Kidney capillary endothelial cell (primary cell): ENCODE measurements at regions not wholly inside any gene's neighbourhood (a gene's known extent, or its start where the extent isn't known, plus 50 kb on each side); places are given as distances from the start of the nearest gene placed in this dataset.
"Not testable (repeated sequence)": the region's sequence is repeated elsewhere in the genome, so short reads cannot be mapped to it uniquely, and the experiment has no call there.

Experiments
- DNase-seq: peaks from one replicate; pipeline ENCODE4 v3.0.0-alpha.2; 2018; ENCODE audit warnings: low spot score

DNA sequence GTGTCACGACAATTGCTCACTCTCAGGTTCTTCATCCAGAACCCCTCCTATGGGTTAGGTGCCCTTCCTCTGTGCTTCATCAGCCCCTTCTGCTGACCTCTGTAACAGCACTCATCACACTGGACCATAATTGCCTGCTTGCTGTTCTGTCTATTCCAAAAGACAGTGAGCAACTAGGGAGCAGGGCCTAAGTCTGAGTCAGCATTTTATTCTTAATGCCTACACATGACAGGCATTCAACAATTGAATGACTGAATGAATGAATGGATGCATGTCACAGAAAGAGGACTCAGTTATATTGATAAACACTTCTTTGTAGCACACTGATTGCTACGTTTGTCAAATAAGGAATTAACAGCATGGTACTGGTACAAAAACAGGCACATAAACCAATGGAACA lies 317.0 kb downstream of the ZIC3 start:
- DNase-seq, result no peak

DNA sequence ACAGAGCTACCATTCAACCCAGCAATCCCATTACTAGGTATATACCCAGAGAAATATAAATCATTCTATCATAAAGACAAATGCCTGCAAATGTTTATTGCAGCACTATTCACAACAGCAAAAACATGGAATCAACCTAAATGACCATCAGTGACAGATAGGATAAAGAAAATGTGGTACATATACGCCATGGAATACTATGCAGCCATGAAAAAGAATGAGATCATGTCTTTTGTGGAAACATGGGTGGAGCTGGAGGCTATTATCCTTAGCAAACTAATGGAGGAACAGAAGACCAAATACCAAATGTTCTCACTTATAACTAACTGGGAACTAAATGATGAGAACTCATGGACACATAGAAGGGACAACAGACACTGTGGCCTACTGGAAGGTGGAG lies 318.9 kb downstream of the ZIC3 start:
- DNase-seq, result not testable (repeated sequence)

DNA sequence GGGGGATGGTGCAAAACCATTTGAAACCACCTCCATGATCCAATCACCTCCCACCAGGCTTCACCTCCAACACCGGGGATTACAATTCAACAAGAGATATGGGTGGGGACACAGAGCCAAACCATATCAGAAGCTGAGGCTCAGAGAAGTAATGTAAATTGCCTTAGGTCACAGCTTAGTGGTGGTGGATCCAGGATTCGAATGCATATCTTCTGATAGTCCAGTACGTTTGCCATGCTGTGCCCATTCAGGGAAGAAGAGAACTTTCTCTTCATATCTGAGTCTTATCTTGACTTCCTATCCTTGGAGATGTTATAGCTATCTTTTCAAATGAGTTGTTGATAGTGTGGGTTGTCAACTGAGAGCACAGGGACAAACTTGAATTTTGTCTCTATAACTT lies 325.5 kb downstream of the ZIC3 start:
- no peak for DNase-seq

DNA sequence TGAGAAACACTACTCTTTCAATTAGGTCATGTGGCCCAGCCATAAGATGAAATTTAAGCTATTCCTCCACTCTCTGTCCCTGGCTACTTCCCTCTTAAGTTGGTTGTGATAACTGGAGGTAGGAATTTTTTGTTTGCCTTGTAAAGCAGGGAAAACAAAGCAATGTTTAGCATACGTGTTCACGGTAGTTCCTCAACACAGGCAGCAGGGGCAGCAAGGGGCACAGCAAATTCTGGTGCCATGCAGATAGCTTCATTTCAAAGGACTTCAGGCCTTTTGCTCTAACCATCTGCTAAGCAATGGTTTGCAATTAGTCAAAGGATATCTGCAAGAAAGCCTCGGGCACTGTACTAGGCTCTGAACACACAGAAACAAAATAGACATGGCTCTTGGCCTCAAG lies 330.2 kb downstream of the ZIC3 start:
- no peak for DNase-seq

DNA sequence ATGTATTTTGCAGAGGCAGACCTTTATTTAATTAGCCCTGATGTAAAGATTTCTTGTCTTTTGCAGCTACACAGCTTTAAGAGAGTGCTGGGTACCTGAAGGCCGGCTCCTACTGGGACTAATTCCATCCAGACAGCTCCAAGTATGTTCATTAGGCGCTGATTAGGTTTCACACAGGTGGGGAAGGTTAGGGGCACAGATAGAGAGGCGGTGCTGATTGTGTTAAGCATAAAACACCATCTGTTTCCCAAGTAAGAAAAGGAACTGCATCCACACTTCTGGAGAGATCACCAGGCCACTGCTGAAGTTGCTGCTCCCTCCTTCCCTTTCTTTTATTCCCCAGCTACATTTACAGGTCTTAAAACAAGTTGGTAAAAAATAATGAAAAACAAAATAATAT lies 349.5 kb downstream of the ZIC3 start:
- DNase-seq, result no peak

DNA sequence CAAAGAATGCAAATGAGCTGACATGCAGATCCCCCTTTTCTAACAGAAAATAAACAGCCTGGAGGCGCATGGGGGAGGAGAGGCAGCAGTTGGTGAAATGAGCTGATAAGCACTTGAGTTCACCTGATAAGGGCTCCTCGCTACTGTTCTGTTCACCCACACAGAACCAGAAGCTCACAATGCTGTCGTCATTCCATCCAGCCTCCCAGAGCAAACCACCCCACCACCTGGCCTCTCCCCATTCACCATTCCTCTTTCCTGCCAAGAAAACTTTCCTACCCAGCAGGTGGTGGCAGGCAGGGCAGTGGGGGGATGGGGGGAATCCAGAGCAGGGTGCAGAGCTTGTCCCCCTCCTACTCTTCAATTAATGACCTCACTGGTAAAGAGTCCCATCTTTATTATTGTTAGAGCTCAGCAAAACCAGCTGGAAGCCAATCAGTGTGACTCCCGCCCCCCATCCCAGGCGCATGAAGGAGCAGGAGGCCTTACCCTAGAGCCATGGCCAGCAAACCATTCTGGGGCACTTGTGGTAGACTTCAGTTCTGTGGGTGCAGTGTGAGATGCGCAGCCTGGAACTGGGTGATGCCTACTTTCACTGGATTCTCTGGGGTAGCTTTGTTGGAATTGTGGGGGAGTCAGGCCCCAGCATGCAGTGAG lies 350.3 kb downstream of the ZIC3 start:
- DNase-seq, result no peak

DNA sequence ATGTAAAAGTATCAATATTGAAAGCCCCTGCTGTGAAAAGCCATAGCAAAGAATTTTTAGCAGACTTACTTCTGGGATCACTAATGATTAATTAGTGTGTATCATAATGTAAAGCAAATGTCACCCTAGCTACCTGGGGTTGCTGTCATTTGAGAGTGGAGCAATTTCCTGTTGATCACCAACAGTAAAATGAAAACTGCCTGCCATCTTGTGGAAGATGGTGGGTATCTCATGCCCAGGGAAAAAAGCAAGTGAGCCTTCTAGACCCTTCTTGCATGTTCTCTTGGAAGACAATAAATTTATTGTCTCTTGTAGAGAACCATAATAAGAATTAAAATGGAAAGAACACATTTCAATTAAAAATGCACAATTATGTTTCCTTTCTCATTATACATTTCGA lies 360.2 kb downstream of the ZIC3 start:
- DNase-seq, result no peak

DNA sequence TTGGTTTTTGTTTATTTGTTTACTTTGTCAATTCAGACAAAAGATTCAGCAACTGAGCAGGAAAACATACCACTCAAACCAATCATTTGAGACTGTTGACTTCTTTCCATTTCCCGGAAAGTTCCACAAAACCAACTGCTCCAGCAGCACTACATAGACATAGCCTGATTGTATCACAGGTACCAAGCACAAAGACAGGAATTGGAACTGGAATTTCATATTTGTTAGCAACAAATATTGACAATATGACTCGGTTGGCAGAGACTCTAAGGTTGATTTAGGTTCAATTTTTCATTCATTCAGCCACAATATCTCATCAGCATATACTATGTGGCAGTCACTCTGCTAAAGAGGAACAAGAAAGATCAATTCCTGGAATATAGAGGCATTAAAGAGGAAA lies 364.0 kb downstream of the ZIC3 start:
- DNase-seq, result no peak

DNA sequence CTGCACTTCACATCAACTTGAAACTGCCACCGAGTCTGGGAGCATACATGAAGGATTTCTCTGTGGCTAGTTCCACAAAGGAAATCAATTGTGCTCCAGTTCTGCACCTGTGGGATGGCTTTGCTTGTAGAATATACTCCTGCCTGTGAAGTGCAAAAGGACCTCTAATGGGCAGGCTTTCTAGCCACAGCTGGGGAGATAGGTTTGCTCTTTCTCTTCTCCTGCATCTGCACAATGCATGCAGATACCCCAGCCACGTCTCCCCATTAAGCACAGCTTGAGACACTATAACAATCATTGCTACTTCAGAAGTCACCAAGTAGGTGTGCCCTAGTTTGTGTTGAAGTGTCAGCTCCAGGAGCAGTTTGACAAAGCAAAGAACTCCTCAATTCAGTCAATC lies 364.6 kb downstream of the ZIC3 start:
- DNase-seq, result no peak

DNA sequence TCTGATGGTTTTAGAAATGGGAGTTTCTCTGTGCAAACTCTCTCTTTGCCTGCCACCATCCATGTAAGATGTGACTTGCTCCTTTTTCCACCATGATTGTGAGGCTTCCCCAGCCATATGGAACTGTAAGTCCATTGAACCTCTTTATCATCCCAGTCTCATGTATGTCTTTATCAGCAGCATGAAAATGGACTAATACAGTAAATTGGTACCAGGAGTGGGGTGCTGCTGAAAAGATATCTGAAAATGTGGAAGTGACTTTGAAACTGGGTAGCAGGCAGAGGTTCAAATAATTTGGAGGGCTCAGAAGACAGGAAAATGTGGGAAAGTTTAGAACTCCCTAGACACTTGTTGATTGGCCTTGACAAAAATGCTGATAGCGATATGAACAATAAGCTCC lies 368.3 kb downstream of the ZIC3 start:
- not testable (repeated sequence) for DNase-seq

DNA sequence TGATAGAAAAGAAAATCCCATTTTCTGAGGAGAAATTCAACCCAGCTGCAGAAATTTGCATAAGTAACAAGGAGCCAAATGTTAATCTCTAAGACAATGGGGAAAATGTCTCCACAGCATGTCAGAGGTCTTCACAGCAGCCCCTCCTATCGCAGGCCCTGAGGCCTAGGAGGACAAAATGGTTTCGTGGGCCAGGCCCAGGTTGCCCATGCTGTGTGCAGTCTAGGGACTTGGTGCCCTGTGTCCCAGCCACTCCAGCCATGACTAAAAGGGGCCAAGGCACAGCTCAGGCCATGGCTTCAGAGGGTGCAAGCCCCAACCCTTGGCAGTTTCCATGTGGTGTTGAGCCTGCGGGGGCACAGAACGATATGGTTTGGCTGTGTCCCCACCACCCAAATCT lies 369.0 kb downstream of the ZIC3 start:
- DNase-seq, result not testable (repeated sequence)

DNA sequence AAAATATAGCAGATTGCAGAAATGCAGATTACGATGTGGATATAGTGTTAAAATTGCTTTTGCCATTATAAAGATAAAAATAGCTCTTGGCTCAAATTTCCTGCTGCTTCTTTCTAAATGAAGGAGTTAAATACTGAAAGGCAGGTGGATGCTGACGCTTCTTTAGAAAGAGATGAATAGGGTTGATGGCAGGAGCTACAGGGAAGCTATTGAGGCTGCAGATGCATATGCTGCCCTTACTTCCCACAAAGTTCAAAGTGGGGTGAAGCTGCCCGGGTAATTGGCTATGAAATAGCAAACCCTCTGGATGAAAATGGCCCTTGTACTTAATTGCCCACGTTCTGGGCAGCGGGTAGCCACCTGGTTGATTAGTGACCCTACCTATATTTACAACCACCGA lies 379.5 kb downstream of the ZIC3 start:
- no peak for DNase-seq

DNA sequence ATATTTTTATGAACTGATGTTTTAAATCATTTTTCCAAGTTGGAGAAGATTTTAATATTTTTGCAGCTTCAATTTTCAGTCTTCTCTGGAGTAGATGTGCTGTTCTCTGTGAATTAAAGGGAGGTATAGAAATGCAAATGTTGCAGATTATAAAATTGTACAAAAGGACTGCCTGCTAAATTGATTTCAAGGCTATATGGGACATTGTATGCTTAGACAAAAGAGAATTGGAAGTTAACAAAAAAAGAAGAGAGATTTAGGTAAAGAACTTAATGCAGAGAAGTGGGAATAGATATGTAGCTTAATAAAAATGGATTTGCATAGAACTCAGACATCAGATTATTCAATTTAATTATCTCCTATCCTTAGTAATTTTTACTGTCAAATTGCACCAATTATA lies 403.3 kb downstream of the ZIC3 start:
- no peak for DNase-seq

DNA sequence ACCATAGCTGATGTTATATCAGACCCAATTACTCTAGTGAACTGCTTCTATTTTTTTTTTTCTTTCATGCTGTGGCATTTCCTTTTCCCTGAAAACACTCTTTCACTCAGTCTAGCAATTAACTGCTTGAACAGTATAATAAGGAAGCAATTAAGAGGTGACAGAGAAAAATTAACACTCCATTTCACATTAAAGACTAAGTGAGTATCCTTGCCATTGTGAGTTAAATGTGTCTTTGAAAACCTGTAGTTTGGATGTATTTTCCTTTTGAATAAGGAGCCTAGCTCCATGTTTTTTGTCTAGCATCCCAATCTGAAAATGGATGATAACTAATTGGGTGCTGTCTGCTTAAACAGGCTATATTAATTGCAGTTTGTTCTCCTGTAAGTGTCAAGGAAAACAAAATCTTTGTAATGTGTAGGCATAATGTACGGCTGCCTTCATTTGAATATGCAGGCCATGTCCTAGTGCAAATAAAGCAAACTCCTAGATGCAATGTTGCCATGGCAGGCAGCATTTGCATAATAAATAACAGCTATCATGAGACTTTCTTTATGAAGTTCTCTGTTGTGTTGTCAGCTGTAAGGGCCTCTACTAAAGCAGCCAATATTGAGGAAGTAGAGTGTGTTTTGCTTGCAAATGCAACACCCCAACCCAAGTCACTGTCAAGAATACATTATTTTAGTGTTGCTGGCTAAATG lies 416.7 kb downstream of the ZIC3 start:
- DNase-seq, result no peak

DNA sequence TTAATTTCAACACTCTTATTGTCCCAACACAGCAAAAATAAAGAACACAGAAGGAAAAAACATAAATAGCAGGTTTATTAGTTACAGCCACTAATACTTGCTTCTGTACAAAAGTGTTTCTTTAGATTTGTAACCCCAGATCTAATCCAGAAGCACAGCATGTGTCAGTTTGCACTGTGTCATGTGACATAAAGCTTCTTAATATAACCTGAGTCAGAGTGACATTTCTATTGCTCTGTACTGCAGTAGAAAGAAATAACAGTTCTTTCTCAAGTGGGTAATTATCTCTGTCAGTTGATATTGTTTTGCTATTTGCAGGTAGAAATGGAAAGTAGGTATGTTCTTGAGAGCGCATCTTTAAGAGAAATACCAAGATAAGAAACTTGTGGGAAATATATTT lies 422.5 kb downstream of the ZIC3 start:
- no peak for DNase-seq

DNA sequence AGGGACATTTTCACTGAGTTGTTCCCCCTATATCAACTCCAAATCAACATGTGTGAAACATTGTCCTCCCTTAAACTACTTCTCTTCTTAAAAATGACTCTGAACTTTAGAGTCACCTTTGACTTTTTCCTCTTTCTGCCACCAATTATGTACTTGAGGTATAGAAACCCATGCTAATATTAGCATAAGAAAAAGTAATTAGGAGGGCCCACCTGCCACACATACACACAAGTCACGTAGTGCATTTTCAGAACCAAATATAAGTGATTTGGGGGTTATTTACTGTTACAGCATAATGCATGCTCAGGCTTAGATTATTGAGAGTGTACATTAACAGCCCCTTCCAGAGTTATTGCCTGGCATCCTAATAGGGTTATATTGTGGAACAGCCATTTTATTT lies 432.7 kb downstream of the ZIC3 start:
- no peak for DNase-seq

DNA sequence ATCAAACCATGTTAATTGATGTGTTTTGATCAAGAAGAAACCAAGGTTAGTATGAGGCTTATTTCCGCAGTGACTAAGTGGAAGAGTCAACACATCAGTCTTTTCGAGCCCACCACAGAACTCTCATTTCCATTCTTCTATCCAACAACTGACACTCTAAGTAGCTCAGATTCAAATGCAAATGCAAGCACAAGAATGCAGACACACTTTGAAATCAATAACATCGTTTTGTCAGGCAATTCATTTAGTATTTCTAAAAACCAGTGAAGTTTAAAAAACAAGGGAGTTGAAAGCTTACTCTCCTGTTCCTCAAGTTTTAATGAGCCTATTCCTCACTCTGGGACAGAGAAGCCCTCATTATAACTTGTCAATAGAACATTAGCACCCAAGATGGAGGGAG lies 433.1 kb downstream of the ZIC3 start:
- no peak for DNase-seq

DNA sequence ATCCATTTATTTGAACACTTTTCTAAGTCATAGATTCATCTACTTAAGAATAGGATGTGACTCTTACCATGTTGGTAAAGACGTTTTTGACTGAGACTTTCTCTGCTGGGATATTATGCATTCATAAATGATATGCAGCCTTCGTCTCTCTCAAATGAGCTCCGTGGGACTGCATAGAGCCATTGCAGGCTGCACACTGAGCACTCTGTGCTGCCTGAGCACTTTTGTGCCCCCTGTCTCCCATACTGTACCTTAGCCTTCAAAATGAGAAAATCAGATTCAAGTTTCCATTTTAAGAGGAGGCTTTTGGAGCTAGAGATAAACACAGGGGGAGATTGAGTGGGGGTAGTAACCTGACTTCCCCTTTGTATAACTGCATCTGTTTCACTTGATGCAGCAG lies 433.6 kb downstream of the ZIC3 start:
- no peak for DNase-seq

DNA sequence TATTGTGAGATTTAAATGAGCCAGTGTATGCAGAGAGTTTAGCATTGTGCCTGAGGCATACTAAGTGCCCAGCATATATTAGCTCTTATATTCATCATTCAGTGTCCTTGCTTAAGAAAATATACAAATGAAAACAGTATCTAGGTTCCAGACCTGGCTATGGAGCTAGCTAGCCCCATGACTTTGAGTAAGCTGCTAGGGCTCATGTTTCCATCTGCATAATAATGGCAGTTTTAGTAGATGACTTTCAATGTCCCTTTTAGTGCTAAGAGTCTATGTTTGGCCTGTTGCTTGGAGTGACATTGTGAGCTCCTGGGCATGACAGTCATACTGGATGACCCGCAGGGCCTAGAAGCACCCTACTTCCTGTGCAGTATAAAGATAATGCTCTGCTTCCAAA lies 435.3 kb downstream of the ZIC3 start:
- DNase-seq, result no peak

DNA sequence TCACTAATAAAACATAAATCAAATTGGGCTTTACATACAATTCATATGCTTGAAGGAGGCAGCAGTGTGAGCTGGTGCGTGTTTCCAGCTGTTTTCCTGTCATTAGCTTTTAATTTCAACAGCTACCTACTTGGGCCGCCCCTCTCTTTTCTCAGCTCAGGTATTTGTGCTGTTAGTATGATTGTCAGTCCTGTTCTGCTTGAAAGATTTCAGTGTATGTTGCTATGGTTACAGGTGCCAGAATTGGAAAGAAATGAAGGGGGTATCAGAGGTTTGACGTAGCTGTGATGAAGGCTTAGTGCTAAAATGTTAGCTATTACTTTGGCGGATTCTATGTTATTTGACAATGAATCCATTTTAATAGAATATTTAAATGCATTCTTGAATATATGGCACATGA lies 440.3 kb downstream of the ZIC3 start:
- DNase-seq, result no peak

DNA sequence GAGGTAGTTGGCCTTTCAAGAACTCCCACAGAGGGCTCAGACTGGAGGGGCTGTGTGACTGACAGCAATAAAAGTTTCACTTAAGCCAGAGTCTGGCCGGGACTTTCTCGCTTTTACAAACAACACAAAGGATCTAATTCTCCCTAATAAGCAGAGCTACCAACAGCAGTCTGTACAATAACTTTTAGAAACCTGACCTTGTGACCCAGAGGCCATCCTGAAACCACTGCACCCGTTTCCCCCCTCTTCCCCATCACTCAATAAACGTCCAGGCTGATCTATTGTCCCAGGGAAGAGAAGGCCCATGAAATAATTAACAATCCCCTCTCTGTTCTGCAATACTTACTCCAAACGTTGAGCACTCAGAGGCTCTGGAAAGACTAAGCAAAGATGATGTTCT lies 442.4 kb downstream of the ZIC3 start:
- no peak for DNase-seq

DNA sequence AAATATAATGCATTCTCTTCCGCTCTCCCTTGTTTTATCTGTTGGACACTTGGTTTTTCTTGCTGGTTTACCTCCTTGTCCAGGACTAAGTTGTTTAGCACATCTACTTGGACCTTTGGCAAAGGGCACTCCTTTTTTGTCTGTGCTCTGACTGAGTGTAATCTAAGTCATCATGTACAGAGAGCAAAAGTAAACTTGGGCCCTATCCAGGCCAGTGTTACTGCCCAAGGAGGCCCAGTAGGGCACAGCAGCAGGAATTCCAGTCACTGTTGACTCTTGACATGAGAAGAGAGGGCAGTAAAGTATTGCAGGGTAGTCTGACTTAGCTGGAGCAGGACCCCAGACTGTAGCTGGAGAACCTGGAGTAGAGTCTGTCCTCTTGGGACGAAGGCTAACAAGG lies 445.5 kb downstream of the ZIC3 start:
- DNase-seq, result no peak

DNA sequence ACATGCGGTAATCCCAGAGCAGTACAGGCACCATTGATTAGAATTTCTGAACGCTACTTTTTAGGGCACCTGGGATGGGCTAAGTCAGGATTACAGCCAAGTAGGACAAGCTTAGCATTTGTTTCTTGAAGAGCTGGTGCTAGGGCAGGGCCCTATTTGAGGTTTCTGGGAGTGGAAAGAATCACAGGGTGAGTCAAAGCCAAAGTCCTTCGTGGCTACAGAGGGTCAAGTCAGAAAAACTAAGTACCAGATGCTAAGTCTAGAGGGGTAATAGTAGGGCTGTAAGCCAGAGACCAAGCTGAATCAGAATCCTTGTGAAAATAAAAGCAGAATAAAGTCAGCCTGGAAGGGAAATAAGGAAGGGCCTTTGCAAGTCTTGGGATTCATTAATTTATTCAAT lies 448.6 kb downstream of the ZIC3 start:
- DNase-seq, result no peak

DNA sequence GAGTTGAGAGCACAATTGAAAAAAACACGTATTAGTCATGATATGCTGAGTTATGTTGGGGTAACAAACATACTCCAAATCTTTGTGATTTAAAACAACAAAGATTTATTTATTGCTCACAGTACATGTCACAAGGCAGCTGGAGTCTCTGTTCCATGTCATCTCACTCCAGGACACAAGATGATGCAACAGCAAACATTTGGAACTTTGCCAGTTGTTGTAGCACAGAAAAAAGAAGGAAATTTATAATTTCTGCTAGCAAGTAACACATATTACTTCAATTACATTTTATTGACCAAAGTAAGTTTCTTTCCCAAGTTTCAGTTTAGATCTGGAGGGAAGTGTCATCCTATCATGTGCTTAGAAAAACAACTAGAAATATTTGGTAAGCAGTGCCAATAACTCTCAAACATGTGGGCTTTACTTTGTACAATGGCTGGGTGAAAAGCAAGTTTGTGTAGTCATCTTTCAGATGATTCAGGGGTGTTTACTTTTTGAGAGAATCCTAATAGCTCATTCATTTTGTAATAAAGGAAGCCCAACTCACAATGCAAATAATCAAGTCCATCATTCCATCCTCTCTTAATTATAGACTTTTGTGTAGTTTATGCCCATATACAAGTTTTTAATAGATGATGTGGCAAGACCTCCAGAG lies 452.3 kb downstream of the ZIC3 start:
- no peak for DNase-seq
